Fibroblast of lung (primary cell): ENCODE measurements at regions not wholly inside any gene's neighbourhood (a gene's known extent, or its start where the extent isn't known, plus 50 kb on each side); places are given as distances from the start of the nearest gene placed in this dataset.

ENCODE experiments used
- EZH2 ChIP-seq: IDR thresholded peaks from 2 replicates; pipeline ENCODE4 v1.5.1; 2012; ENCODE audit warnings: low read length, control low read depth, mild to moderate bottlenecking; ENCODE audit errors: missing control alignments
- TF ChIP-seq, protein P1 (sequence below), 2 donors: IDR thresholded peaks in 1 of 2; conservative IDR thresholded peaks in 1 of 2; 1 replicate in 1 of 2; 2 replicates in 1 of 2; pipeline ENCODE4 v1.5.1; 2011 to 2012; ENCODE audit warnings: low read length in 2 of 2, control low read depth in 1 of 2, inconsistent platforms in 1 of 2, low read depth in 1 of 2, mild to moderate bottlenecking in 1 of 2

DNA sequence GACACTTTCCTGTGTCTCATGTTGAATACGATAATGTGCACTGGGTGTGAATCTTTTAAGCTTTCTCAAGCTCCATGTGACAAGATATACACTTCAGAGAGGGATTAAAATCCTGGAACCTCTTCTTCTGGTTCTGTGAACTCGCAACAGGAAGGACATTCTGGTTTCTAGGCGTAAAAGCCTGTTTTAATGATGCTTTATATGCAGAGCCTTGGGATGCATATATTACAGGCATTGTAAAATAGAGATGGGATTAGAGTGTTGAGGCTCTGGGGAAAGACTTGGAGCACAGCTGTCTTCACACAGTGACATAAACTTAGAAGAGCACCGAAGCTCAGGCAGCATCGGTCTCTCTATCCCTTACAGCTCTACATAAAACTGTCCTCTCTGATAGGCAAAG is 107.7 kb upstream of the SV2C start:
- TF ChIP-seq, protein P1, sequence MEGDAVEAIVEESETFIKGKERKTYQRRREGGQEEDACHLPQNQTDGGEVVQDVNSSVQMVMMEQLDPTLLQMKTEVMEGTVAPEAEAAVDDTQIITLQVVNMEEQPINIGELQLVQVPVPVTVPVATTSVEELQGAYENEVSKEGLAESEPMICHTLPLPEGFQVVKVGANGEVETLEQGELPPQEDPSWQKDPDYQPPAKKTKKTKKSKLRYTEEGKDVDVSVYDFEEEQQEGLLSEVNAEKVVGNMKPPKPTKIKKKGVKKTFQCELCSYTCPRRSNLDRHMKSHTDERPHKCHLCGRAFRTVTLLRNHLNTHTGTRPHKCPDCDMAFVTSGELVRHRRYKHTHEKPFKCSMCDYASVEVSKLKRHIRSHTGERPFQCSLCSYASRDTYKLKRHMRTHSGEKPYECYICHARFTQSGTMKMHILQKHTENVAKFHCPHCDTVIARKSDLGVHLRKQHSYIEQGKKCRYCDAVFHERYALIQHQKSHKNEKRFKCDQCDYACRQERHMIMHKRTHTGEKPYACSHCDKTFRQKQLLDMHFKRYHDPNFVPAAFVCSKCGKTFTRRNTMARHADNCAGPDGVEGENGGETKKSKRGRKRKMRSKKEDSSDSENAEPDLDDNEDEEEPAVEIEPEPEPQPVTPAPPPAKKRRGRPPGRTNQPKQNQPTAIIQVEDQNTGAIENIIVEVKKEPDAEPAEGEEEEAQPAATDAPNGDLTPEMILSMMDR (conservative IDR thresholded peaks at IDR 0.05 in 1 of 2, IDR thresholded peaks at IDR 0.05 in 1 of 2; ENCODE audit: low read depth in 1 of 2, low read length in 2 of 2): no peak
- no peak for TF ChIP-seq EZH2
